GM18520 (cell line): ENCODE measurements at regions not wholly inside any gene's neighbourhood (a gene's known extent, or its start where the extent isn't known, plus 50 kb on each side); places are given as distances from the start of the nearest gene placed in this dataset.

Source experiments
- ATAC-seq: cut with Tn5 transposase; IDR thresholded peaks from one replicate; pipeline ENCODE4 v1.9.1; 2021; ENCODE audit not compliant: unreplicated experiment

DNA sequence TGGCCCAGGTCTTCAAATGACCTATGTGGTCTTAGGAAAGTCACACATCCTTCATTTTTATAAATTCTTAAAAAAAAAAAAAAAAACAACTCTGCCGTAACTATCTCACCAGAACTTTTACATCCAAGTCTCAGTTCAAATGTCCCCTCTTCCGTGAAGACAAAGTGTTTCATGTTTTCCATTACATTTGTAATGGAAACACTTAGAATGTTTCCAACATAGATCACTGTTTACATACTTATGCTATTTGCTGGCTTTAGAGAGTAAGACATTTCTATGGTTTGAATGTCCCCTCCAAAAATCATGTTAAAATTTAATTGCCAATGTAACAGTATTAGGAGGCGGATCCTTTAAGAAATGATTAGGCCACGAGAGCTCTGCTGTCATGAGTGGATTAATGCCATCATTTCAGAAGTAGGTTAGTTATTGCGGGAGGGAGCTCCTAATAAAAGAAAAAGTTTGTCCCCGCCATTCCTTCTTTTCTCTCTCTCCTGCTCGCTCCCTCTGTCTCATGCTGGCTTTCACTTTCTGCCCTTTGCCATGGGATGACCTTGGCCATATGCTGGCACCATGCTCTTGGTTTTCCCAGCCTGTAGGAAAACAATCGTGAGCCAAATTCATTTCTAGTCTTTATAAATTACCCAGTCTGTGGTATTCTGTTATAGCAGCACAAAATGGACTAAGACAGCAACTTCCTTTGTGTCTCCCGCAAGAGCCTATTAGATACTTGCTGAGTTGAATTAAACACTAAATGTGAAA is 887.8 kb upstream of the SOX9 start:
- no peak for ATAC-seq

DNA sequence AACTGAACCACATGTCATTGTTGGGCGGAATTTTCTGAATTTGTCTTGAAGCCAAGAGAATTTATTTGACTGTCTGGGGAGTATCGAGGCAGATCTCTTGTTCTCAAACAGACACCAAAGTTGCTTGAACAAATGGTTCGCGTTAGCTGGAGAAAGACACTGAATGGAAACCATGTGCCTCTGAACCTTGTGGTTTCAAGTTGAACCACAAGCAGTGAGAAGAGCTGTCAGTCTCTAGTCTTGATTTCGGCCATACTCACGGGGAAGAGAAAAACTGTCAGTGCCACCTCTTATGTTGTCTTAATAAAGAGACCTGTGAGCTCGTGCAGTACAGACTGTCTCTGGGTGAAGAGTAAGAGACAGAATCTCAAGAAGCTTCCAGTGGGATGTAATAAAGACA is 886.5 kb upstream of the SOX9 start:
- no peak for ATAC-seq

DNA sequence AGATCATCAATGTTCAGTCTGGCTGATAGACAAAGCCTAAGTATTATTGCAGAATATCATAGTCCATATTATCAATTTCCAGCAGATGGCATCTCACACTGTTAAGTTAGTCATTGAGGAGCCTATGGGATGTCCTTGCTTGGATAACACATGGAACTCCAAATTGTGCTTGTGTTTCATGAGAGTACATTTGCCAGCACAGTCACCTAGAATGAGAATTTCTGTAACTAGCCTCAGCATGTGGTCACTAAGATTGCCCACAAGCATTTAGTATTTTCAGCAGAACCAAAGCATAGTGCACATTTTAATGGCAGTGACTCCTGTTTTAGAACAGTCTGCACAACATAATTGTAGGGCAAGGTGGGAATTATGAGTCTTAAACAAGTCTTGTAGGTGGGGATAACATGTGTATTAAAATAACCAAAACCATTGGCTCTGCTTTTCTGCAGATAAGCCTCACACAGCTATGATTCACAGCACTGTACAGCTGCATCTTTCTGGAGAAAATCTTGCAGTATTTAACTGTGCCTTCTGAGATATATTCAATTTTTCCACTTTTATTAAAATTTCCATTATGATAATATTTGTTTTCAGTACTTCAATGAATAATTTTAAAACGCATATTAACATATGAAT is 882.8 kb upstream of the SOX9 start:
- no peak for ATAC-seq

DNA sequence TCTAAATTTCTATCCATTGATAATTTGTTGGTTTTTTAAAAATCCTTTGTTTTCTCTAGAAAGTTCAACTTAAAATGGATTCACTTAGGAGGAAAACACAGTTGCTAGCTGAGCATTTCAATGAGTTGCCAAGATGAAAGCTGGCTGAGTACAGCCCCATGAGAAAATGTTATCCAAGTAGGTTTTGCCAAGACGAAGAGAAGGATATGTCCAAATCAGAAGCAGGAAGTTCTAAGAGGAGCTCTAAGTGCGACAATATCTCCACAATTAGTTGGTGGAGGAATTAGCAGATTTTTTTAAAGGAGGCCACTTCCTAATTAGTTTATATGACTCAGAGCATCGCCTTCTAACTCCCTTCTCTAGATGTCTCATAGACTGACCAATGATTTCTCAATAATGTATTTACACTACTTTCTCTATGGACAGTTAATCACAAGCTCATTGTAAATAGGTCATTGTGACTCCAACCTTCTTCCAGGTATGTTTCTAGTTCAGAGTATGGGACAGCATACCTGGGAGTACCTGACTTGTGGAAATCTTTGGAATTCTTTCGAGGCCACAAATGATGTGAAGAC is 873.3 kb upstream of the SOX9 start:
- ATAC-seq: no peak

DNA sequence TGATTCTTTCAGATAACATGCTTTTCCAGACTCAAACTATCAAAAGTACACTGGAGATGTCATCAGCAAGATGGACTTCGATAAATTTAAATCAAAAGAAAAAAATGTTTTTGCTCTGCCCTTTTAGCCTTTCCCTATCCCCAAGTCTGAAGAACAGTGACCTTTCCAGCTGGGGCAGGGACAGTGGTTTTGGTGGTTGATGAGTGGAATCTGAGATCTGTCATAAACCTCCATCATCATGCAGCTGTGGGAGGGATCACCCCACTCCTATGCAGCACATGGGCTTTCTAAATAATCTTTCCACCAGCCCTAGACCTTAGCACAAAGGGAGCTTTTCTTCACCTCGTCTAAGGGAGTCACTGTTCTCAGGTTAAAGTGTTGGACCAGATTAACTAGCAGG is 869.5 kb upstream of the SOX9 start:
- no peak for ATAC-seq

DNA sequence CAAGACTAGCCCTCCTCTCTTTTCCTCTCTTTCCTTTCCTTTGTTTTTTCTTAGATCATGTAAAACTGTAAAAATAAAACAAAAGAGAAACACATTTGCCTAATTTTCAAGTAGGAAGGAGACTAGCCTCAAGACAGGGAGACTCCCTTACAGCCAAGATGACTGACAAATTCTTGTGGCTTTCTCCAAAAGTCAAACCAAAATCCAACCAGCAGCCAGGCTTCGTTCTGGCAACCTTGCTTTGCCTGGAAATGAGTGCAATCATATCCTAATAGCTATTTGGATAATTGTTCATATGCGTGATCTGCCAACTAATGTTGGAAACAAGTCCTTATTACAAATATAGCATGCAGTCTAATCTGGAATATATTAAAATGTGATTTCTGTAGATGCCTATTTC is 868.9 kb upstream of the SOX9 start:
- no peak for ATAC-seq

DNA sequence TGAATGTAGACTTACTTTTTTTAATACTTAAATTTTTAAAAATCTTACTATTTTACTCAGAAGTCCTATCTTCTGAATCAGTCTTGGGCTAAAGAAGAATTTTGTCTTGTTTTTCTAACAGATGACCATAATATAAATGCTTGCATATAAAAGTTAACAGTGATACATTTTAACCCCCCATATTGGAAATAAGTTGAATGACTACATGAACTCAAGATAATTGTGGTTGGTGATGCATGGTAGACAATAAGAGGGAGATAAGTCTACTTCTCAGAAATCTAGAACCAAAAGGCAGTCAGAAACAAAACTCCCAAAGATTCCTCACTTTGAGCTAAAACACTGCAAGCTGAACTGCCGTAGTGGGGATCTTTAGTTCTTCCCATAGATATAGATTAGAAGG is 868.4 kb upstream of the SOX9 start:
- no peak for ATAC-seq

DNA sequence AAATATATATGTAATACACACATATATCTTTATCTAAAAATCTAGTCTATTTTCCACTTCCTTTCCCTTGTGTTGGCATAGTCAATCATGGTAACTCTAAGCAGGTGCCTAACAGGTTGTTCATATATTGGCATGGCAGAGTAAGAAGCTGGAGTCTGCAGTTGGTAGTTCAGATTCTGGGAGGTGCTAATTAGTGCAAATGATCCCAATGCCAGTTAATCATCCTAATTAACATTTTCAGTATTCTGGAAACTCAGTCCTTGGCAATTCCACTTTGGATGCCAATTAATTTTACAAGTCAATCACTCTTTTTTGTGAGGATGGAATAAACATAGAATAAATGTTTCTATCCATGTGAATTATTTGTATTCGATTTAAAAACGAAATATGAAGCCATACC is 863.7 kb upstream of the SOX9 start:
- ATAC-seq: no peak

DNA sequence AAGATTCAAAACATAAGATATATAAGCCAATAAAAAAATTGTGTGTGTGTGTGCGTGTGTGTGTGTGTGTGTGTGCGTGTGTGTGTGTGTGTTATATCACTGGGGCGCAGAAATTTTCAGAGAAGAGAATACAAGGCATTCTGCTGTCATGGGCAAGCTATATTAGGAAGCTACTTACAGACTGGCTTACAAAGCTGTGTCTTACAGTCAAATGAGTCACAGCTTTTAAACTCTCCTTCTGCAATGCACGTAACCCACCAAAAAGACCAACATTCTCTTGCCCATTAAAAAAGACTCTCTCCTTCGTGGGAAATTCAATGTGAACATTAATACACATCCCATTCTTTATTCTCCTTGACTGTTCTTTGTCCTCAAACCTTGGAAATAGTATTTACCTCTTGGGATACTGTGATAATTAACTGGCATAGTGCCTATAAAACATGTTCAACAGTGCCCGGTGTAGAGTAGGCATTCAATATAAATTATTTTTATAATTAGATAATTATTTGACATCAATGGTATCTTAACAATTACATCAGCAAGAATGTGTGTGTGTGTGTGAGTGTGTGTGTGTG is 860.4 kb upstream of the SOX9 start:
- ATAC-seq: no peak

DNA sequence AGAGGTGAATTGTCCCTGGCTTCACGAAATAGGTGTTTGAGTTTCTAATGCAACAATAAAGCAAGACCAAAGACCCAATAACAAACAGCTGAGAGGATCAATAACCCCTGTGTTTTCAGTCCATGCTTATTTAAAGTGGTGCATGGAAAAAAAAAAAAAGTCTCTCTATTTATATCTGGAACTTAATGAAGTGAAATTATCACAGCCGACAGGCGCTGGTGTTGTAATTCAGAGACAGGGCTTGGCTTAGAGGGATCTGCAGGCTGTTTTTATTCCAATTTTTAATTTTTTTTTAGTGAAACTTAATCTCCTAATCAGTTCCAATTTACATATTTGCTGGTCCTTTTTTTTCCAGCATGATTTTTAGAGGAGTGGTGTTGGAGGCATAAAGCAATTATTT is 858.2 kb upstream of the SOX9 start:
- ATAC-seq: no peak

DNA sequence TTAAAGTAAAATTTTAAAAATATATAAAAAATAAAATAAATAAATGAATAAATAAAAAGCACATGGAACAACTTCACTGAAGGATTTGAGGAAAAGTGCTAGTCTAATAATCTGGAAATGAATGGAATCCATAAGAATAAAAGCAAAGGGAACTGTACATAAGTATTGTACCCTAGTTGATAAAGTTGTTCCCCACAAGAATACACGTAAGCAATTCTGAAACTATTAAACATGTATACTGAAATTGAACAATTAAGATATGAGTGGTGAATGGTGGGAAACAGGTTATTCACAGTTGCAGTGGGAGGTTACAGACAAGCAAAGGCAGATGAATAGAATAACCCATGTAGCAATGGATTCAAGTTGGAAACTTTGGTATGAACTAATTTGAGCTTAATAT is 853.2 kb upstream of the SOX9 start:
- no peak for ATAC-seq

DNA sequence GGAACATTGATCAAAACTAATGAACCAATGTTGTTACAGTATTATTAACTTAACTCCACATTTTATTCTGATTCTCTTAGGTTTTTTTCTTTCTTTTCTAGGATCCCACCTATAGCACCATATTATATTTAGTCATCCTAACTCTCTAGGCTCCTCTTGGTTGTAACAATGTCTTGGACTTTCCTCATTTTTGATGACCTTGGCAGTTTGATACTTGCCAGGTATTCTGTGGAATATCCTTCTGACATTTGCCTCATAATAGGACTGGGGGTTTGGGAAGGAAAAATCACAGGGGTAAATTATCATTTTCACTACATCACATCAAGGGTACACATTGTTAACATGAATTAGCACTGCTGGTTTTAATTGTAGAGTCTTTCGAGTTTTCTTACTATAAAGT is 851.6 kb upstream of the SOX9 start:
- ATAC-seq: no peak

DNA sequence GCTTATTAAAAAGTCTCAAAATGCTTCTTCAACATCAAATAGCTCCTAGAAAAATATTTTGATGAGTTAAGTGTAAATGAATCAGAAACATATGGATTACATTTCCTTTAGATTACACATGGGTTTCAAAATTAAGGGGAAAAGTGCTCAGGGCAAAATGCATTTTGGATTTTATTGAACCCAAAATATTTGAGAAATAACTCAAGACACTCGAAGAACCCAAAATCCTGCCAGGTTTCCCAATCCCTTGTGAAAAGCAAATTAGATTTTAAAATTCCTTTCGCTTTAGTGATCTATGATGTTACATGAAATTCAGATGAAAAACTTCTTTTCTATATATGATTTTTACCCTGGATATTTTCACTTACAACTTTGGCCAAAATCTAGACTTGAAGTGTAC is 847.4 kb upstream of the SOX9 start:
- ATAC-seq: no peak

DNA sequence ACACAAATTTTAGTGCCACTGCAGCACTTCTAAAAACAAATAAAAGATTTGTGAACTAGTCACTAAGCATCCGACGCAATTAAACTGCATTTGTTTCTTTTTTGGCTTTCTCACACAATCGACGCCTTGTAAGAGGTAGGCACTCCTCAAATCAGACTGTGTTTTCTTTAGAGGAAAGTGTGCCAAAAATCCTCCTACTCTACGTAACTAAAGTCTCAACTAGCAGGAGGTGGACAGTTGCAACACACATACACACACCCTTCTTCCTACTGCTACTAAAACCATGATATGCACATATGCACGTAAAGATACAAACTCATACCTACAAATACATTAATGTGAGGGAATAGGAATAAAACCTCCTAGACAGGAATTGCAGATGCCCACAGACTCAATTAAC is 844.7 kb upstream of the SOX9 start:
- no peak for ATAC-seq

DNA sequence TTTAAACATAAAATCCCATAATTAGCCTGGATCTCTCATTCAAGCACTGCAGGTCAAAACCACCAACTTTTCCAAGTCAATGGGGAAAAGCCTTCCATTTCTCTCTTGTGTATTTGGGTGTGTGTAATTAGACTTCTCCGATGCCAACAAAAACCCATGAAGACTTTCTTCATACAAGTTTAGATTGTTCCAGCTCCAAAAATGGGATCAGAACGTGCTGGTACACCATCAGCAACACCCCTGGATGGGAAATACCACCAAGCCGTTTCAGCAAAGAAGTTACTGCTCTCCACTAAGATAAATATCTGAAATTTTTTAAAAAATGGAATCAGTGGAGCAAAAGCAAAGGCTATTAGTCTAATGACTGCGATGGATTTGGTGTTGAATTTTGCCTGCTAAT is 837.3 kb upstream of the SOX9 start:
- ATAC-seq: no peak

DNA sequence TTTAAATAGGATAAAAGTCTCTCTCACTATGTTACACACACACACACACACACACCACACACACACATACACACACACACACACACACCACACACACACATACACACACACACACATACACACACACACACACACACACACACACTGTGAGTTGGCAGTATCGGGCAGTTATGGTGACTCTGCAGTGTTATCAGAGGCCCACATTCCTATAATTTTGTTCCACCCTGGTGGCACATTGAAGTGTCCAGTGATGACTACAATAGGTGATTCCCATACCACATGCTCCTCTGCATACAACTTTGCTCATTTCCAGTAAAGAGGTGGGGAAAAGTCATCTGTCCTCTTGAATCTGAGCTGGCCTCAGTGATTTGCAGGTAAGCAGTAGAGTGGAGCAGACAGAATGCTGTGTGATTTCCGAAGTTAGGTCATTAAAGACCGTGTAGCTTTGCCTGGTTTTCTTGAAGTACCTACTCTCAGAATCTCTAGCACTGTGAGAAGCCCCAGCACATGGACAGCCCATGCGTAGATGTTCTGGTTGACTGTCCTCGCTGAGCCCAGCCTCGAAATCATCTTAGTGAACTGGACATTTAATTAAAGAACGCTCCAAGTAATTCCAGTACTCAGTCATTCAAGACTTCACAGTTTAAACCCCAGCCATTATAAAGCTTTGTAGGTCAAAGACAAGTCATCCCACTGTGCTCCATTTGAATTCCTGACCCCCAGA is 836.6 kb upstream of the SOX9 start:
- ATAC-seq: no peak

DNA sequence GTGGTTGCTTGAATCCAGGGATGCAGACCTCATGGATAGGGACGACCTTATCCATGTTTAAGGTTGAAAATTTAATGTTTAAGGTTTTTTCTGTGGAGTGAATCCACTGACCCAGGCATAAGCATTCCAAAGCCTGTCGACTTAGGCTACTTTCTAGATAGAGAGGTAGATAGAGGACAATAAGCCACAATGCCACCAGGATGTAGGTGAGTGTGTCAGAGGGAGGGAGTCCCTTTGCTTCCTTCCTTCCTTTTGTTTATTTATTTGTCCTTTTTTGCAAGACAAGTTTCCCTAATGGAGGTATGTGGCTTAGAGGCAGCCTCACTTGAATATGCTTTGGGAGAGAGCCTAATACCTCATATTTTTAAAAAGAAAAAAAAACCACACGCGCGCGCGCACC is 834.2 kb upstream of the SOX9 start:
- no peak for ATAC-seq

DNA sequence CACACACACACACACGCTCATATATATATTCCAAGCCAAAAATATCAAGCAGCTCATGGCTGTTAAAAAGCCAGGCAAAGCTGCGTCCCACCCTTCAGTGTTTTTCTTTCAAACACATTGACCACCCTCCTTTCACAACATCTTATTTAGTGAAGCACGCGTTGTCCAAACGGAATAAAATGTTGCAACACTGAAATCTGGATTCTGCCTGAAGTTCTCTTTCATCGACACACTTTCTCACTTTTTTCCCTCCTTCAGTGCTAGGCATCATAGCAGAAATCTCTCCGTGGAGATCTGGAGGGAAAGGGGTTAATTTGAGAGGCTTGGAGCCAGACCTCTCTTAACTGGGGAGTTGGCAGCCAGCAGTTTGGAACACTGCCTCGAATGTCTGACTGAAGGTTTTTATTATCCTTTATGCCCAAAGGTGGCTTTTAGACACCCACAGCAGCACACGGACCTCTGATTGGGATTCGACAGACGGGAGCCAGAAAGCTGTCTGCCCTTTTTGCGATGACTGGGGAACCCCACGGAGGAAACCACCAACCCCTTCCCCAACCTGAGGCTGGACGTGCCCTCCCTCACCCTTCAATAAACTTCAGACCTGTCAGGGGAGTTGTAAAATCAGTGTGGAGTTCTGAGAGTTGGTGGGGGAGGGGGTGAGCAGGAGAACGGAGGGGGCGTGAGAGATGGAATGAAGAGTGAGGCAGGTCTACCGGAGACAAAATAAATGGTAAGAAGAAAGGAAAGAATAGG is 833.6 kb upstream of the SOX9 start:
- no peak for ATAC-seq

DNA sequence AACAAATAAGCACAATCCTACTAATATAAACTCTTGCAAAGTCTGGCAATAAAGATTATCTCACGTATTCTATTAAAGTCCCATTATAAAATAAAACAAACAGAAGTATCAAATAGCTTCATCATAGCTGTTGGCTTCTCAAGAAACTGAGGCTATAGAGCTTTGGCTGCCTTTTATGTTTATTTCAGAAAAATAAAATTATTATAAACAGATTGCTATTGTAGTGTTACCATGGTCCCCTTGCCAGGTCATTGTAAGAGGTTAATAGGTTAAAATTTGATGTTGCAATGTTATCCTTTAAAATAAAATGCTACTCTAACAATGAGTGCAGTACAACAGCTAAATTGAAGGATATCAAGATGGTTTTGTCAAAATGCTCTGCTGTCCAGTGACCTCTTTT is 828.8 kb upstream of the SOX9 start:
- ATAC-seq: no peak

DNA sequence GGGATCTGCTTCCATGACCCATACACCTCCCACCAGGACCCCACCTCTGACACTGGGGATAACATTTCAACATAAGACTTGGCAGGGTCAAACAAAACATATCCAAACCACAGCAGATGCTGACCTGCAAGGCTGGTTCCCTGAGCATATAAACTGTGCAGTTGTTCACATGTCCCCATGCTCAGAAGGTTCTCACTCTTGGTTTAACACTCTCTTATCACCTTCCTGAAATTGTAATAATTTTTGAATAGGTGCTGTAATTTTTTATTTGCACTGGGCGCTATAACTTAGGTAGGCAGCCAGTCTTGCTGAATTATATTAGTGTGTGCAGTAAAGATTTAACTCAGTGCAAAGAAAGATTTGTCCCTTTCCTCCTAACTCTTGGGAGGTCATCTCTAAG is 824.8 kb upstream of the SOX9 start:
- no peak for ATAC-seq

DNA sequence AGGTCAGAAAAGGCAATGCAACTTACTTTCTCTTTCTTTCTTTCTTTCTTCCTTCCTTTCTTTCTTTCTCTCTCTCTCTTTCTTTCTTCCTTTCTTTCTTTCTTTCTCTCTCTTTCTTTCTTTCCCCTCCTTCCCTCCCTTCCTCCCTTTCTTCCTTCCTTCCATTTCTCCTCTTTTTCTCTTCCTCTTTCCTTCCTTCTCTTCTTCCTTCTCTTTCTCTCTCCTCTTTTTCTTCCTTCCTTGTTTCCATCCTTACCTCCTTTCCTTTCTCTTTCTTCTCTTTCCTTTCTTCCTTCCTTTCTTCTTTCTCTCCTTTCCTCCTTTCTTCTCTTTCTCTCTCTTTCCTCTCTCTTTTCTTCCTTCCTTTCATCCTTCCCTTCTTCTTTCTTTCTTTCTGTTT is 819.8 kb upstream of the SOX9 start:
- no peak for ATAC-seq
